Naive thymus-derived CD8-positive, alpha-beta T cell (primary cell): ENCODE measurements at regions not wholly inside any gene's neighbourhood (a gene's known extent, or its start where the extent isn't known, plus 50 kb on each side); places are given as distances from the start of the nearest gene placed in this dataset.

Source experiments
- ATAC-seq, 2 donors: fragments of 150-1000 bp; cut with Tn5 transposase in 1 of 2; sonication (Bioruptor Pico), chemical (Tn5 transposase) in 1 of 2; 1 replicate in 1 of 2; 2 replicates in 1 of 2; pipeline ENCODE4 v1.10.0; 2021; ENCODE audit warnings: mild to moderate bottlenecking in 2 of 2, moderate library complexity in 2 of 2
- POLR2A ChIA-PET: fragments of 350-600 bp; sonication (Branson Sonifier 250); formaldehyde crosslinking; loops from one replicate; lab custom pipeline; 2021; ENCODE audit warnings: antibody characterized with exemption; lab: Charles Lee
- DNase-seq, 10 donors: peaks; one replicate each; pipeline versions ENCODE4 v3.0.0 to v3.0.0-alpha.2; 2020 to 2022
- H3K27ac Mint-ChIP-seq, 10 donors: one replicate each; pipeline ENCODE4 v1.8.0; 2020 to 2022; ENCODE audit warnings: mild to moderate bottlenecking in 10 of 10, mixed read lengths in 10 of 10, moderate library complexity in 4 of 10, inconsistent platforms in 1 of 10
- H3K27me3 Mint-ChIP-seq, 5 donors: one replicate each; pipeline ENCODE4 v1.8.0; 2021 to 2022; ENCODE audit warnings: mixed read lengths in 5 of 5
- H3K36me3 Mint-ChIP-seq, 3 donors: one replicate each; pipeline ENCODE4 v1.8.0; 2020 to 2022; ENCODE audit warnings: mixed read lengths in 3 of 3, mild to moderate bottlenecking in 2 of 3, inconsistent platforms in 1 of 3
- H3K4me1 Mint-ChIP-seq, 4 donors: one replicate each; pipeline ENCODE4 v1.8.0; 2021 to 2022; ENCODE audit warnings: mixed read lengths in 4 of 4
- H3K4me3 Mint-ChIP-seq, 10 donors: one replicate each; pipeline ENCODE4 v1.8.0; 2020 to 2022; ENCODE audit warnings: mild to moderate bottlenecking in 10 of 10, mixed read lengths in 10 of 10, moderate library complexity in 6 of 10, inconsistent platforms in 1 of 10
- H3K9me3 Mint-ChIP-seq, 9 donors: one replicate each; pipeline ENCODE4 v1.8.0; 2020 to 2022; ENCODE audit warnings: mixed read lengths in 9 of 9, mild to moderate bottlenecking in 3 of 9, inconsistent platforms in 1 of 9, moderate library complexity in 1 of 9

DNA sequence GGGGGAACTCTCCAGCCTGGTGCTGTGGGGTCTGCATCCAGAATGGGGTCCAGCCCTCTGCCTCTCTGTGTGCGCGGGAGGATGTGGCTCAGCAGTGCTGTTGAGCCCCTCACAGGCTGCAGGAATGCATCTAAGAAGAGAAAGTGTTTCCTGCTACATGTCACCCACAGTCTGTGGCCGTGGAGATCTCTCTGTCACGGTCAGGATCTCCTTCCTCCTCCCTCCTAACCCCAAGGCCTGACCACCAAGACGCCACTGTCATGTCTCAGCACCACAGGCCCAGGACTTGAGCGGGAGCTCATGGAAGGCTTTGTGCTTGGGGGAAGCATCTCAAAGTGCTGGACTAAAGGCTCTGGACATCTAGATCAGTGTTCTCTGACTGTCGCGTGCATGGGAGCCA is 90.1 kb downstream of the SREK1 start:
- ATAC-seq, result no peak

DNA sequence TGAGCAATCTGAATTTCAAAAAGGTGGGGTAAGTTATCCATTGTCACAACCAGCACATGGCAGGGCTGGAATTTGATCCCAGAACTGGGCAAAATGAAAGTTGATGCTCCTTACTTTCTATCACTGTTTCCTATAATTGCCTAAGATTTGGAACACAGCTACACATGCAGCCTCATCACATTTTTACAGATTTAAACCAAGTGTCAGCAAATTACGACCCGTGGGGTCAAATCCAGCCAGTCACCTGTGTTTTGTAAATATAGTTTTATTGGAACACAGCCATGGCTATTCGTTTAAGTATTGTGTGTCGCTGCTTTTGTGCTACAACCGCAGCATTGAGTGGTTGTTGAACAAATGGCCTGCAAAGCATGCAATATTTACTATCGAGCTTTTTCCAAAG is 94.3 kb downstream of the SREK1 start:
- no peak for DNase-seq
- H3K27me3 Mint-ChIP-seq, result peaks cover 1 to 13% (median 6%) of the 10 kb centered on the region in 5 donors
- POLR2A ChIA-PET, result no interaction called here
- H3K36me3 Mint-ChIP-seq, result peaks cover 0 to 2% (median 0%) of the 10 kb centered on the region in 3 donors
- H3K9me3 Mint-ChIP-seq, result no peaks in the 10 kb centered on the region
- no peak overlapping the region for H3K4me3 Mint-ChIP-seq
- ATAC-seq, result no peak
- no peaks in the 10 kb centered on the region for H3K4me1 Mint-ChIP-seq
- no peak overlapping the region for H3K27ac Mint-ChIP-seq

More for the DNA sequence above, 90.1 kb downstream of the SREK1 start:
- Mint-ChIP-seq H3K4me3 (no peak overlapping the region), H3K27me3 (peaks cover 0 to 9% (median 6%) of the 10 kb centered on the region in 5 donors), H3K27ac (no peak overlapping the region), H3K9me3 (no peaks in the 10 kb centered on the region), H3K4me1 (no peaks in the 10 kb centered on the region), H3K36me3 (peaks cover 0 to 2% (median 0%) of the 10 kb centered on the region in 3 donors)
- DNase-seq, result no peak
- POLR2A ChIA-PET, result no interaction called here

- Mint-ChIP-seq H3K36me3 (peaks cover 0 to 2% (median 0%) of the 10 kb centered on the region in 3 donors), H3K27ac (no peak overlapping the region), H3K9me3 (no peaks in the 10 kb centered on the region), H3K4me3 (no peak overlapping the region), H3K4me1 (no peaks in the 10 kb centered on the region), H3K27me3 (peaks cover 1 to 13% (median 6%) of the 10 kb centered on the region in 5 donors)
- POLR2A ChIA-PET, result no interaction called here
- no peak for DNase-seq
- ATAC-seq, result no peak
These were observed 94.9 kb downstream of the SREK1 start for GRCh38 chr5:66239034-66239433.

DNA sequence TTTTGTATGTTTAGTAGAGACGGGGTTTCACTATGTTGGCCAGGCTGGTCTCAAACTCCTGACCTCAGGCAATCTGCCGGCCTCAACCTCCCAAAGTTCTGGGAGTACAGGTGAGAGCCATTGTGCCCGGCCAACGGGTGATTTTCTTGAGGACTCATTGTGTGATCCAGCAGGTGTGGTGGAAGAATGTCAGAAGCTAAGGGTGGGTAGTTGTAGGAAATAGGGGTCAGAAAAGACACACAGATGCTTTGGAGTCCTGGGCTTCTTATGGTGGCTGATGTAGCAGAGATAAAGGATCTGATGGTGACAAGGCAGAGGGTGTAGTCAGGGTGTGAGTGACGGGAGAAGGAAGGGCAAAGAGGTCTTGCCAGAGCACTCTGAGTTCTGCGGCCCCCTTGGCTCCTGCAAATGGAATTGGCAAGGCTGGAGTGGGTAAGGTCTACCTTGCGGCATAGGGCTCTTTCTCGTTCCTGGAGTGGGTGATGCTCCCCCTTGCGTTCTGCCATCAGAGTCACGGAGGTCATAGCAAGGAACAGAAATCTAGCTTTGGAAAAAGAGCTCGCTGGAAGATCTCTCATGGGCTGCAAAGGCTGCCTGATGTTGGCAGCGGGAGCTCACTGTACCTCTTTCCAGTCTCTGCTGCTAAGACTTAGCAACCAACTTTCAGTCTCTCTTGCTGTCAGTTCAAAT is 97.2 kb downstream of the SREK1 start:
- Mint-ChIP-seq H3K4me1 (no peaks in the 10 kb centered on the region), H3K9me3 (no peaks in the 10 kb centered on the region), H3K36me3 (no peaks in the 10 kb centered on the region), H3K27me3 (peaks cover 1 to 8% (median 5%) of the 10 kb centered on the region in 5 donors), H3K27ac (no peak overlapping the region), H3K4me3 (no peak overlapping the region)
- POLR2A ChIA-PET, result no interaction called here
- DNase-seq (no peak), ATAC-seq (no peak)

- no peak overlapping the region for H3K4me3 Mint-ChIP-seq
- no peaks in the 10 kb centered on the region for H3K9me3 Mint-ChIP-seq
- H3K27me3 Mint-ChIP-seq, result peaks cover 0 to 5% (median 0%) of the 10 kb centered on the region in 5 donors
- no peaks in the 10 kb centered on the region for H3K36me3 Mint-ChIP-seq
- no peak for DNase-seq
- ATAC-seq, result no peak
- POLR2A ChIA-PET, result no interaction called here
- no peak overlapping the region for H3K27ac Mint-ChIP-seq
- H3K4me1 Mint-ChIP-seq, result no peaks in the 10 kb centered on the region
These were observed 98.1 kb downstream of the SREK1 start for GRCh38 chr5:66242050-66242715.

DNA sequence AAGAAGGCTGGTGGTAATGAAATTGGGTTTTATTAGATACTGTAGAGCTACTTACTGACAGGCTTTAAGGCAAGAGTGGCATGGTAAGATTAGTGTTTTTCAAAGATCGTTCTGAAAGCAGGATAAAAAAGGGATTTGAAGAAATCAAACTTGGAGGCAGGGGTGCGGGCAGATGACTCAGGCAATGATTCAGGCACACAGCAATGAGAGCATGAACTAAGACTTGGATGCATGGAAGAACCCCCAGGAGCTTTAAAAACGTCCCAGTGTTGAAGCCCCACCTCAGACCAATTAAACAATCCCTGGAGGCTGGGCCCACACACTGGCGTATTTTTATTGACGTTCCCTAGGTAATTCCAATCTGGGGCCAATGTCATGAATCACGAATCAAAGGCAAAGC is 102.5 kb downstream of the SREK1 start:
- H3K4me1 Mint-ChIP-seq, result no peaks in the 10 kb centered on the region
- POLR2A ChIA-PET, result no interaction called here
- no peak for ATAC-seq
- no peak overlapping the region for H3K4me3 Mint-ChIP-seq
- H3K9me3 Mint-ChIP-seq, result no peaks in the 10 kb centered on the region
- no peak overlapping the region for H3K27ac Mint-ChIP-seq
- no peak for DNase-seq
- H3K36me3 Mint-ChIP-seq, result no peaks in the 10 kb centered on the region
- peaks cover 0 to 1% (median 0%) of the 10 kb centered on the region in 5 donors for H3K27me3 Mint-ChIP-seq

GRCh38 chr5:66247176-66247960 is 103.3 kb downstream of the SREK1 start:
- no peaks in the 10 kb centered on the region for H3K4me1 Mint-ChIP-seq
- POLR2A ChIA-PET, result no interaction called here
- no peak overlapping the region for H3K4me3 Mint-ChIP-seq
- H3K27me3 Mint-ChIP-seq, result peaks cover 0 to 1% (median 0%) of the 10 kb centered on the region in 5 donors
- H3K9me3 Mint-ChIP-seq, result no peaks in the 10 kb centered on the region
- DNase-seq (no peak), ATAC-seq (no peak)
- no peaks in the 10 kb centered on the region for H3K36me3 Mint-ChIP-seq
- H3K27ac Mint-ChIP-seq, result no peak overlapping the region

GRCh38 chr5:66248874-66249273 is 104.8 kb downstream of the SREK1 start:
- POLR2A ChIA-PET, result no interaction called here
- Mint-ChIP-seq H3K36me3 (no peaks in the 10 kb centered on the region), H3K4me3 (no peak overlapping the region), H3K27ac (no peak overlapping the region), H3K27me3 (no peaks in the 10 kb centered on the region), H3K9me3 (no peaks in the 10 kb centered on the region), H3K4me1 (no peaks in the 10 kb centered on the region)
- DNase-seq, result no peak
- no peak for ATAC-seq

DNA sequence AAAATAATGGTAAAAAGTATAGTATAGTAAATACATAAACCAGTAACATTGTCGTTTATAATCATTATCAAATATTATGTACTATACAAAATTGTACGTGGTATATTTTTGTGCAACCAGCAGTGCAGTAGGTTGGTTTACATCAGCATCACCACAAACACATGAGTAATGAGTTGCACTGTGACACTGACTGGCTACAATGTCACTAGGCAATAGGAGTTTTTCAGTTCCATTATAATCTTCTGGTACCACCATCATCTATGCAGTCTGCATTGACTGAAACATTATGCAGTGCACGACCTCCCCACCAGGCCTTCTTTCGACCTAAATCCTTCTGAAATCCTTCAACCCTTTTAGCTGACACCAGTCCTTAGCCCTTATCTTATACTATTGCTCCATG is 105.8 kb downstream of the SREK1 start:
- H3K27me3 Mint-ChIP-seq, result no peaks in the 10 kb centered on the region
- H3K9me3 Mint-ChIP-seq, result no peaks in the 10 kb centered on the region
- H3K27ac Mint-ChIP-seq, result no peak overlapping the region
- ATAC-seq (no peak), DNase-seq (no peak)
- no peaks in the 10 kb centered on the region for H3K4me1 Mint-ChIP-seq
- H3K36me3 Mint-ChIP-seq, result no peaks in the 10 kb centered on the region
- POLR2A ChIA-PET, result no interaction called here
- no peak overlapping the region for H3K4me3 Mint-ChIP-seq

- H3K36me3 Mint-ChIP-seq, result no peaks in the 10 kb centered on the region
These were observed 108.7 kb downstream of the SREK1 start for GRCh38 chr5:66252849-66253248.

GRCh38 chr5:66255714-66256113 is 111.6 kb downstream of the SREK1 start:
- ATAC-seq (no peak), DNase-seq (no peak)
- Mint-ChIP-seq H3K27me3 (no peaks in the 10 kb centered on the region), H3K27ac (no peak overlapping the region), H3K9me3 (peaks cover 0 to 5% (median 0%) of the 10 kb centered on the region in 9 donors), H3K4me3 (no peak overlapping the region), H3K36me3 (no peaks in the 10 kb centered on the region), H3K4me1 (no peaks in the 10 kb centered on the region)
- POLR2A ChIA-PET, result no interaction called here

More at GRCh38 chr5:66252849-66253248, 108.7 kb downstream of the SREK1 start:
- Mint-ChIP-seq H3K27me3 (no peaks in the 10 kb centered on the region), H3K27ac (no peak overlapping the region), H3K4me1 (no peaks in the 10 kb centered on the region), H3K9me3 (peaks cover 0 to 3% (median 0%) of the 10 kb centered on the region in 9 donors), H3K4me3 (no peak overlapping the region)
- ATAC-seq, result no peak
- POLR2A ChIA-PET, result no interaction called here
- DNase-seq, result no peak

GRCh38 chr5:66273121-66273520 is 129.0 kb downstream of the SREK1 start:
- POLR2A ChIA-PET, result no interaction called here
- H3K9me3 Mint-ChIP-seq, result no peaks in the 10 kb centered on the region
- no peak for DNase-seq
- H3K4me1 Mint-ChIP-seq, result no peaks in the 10 kb centered on the region
- no peak overlapping the region for H3K27ac Mint-ChIP-seq
- no peak overlapping the region for H3K4me3 Mint-ChIP-seq
- ATAC-seq, result no peak
- H3K36me3 Mint-ChIP-seq, result no peaks in the 10 kb centered on the region
- H3K27me3 Mint-ChIP-seq, result peaks cover 4 to 21% (median 16%) of the 10 kb centered on the region in 5 donors

DNA sequence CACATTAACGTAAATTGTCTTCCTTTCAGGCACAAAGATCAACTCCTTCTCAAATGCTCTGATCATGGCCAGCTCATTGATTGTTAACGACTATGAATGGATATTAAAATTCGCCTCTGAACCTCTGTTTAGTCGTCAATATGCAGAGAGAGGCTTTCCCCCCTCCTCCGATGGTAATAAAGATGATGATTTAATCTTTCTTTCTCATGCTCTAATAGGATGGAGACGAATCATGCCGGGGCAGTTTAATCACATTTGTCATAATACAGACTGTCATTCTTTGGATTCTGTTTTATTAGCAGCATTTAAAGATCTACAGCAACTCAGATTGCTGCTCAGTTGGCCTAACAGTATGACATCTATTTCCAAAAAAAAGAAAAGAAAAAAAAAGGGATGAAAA is 132.9 kb downstream of the SREK1 start:
- Mint-ChIP-seq H3K27ac (no peak overlapping the region), H3K4me1 (no peaks in the 10 kb centered on the region), H3K4me3 (no peak overlapping the region), H3K27me3 (peaks cover 7 to 17% (median 16%) of the 10 kb centered on the region in 5 donors), H3K9me3 (no peaks in the 10 kb centered on the region), H3K36me3 (no peaks in the 10 kb centered on the region)
- POLR2A ChIA-PET, result no interaction called here
- ATAC-seq (no peak), DNase-seq (no peak)
